Spleen (tissue), 11 donors: ENCODE measurements at regions not wholly inside any gene's neighbourhood (a gene's known extent, or its start where the extent isn't known, plus 50 kb on each side); places are given as distances from the start of the nearest gene placed in this dataset.

Experiments
- DNase-seq: peaks from one replicate; pipeline ENCODE4 v3.0.0-alpha.2; 2020
- H3K27ac ChIP-seq, 8 donors: fragments of 200-600 bp; sonication (generic) in 7 of 8; 1 replicate in 4 of 8; 2 replicates in 4 of 8; pipeline versions ENCODE4 v1.5.0 to v1.8.0; 2016 to 2021; ENCODE audit warnings: inconsistent platforms in 4 of 8, mild to moderate bottlenecking in 4 of 8, moderate library complexity in 1 of 8
- H3K27me3 ChIP-seq, 7 donors: fragments of 200-600 bp; sonication (generic) in 6 of 7; replicated peaks in 1 of 7; 1 replicate in 4 of 7; 2 replicates in 3 of 7; pipeline versions ENCODE4 v1.5.0 to v1.8.0; 2016 to 2021; ENCODE audit warnings: inconsistent platforms in 3 of 7, mild to moderate bottlenecking in 1 of 7
- H3K36me3 ChIP-seq, 6 donors: fragments of 200-600 bp; sonication (generic) in 5 of 6; 1 replicate in 4 of 6; 2 replicates in 2 of 6; pipeline versions ENCODE4 v1.5.0 to v1.8.0; 2016 to 2021; ENCODE audit warnings: inconsistent platforms in 2 of 6
- H3K4me1 ChIP-seq, 6 donors: fragments of 200-600 bp; sonication (generic) in 5 of 6; 1 replicate in 3 of 6; 2 replicates in 3 of 6; pipeline versions ENCODE4 v1.5.0 to v1.8.0; 2016 to 2021; ENCODE audit warnings: inconsistent platforms in 3 of 6
- H3K4me3 ChIP-seq, 8 donors: fragments of 200-600 bp; sonication (generic) in 7 of 8; 1 replicate in 4 of 8; 2 replicates in 4 of 8; pipeline versions ENCODE4 v1.5.0 to v1.8.0; 2016 to 2021; ENCODE audit warnings: inconsistent platforms in 4 of 8, mild to moderate bottlenecking in 4 of 8, moderate library complexity in 2 of 8
- H3K9me3 ChIP-seq, 8 donors: fragments of 200-600 bp; sonication (generic) in 7 of 8; 1 replicate in 4 of 8; 2 replicates in 4 of 8; pipeline versions ENCODE4 v1.5.0 to v1.8.0; 2016 to 2021; ENCODE audit warnings: inconsistent platforms in 4 of 8
- CTCF ChIP-seq, 11 experiments: fragments of 200-600 bp in 7 of 11; fragments of 450-650 bp in 4 of 11; sonication (generic) in 4 of 11; IDR thresholded peaks in 8 of 11; conservative IDR thresholded peaks in 3 of 11; 1 replicate in 7 of 11; 2 replicates in 4 of 11; pipeline versions ENCODE4 v1.4.0 to v1.8.0; 2016 to 2021; ENCODE audit warnings: antibody characterized with exemption in 11 of 11, inconsistent platforms in 4 of 11, mild to moderate bottlenecking in 1 of 11
- POLR2A ChIP-seq, 3 donors: fragments of 450-650 bp; IDR thresholded peaks; one replicate each; pipeline ENCODE4 v1.5.1; 2017; ENCODE audit warnings: antibody characterized with exemption in 3 of 3, mild to moderate bottlenecking in 1 of 3
- POLR2AphosphoS5 ChIP-seq, 3 donors: sonication (generic); formaldehyde crosslinking; IDR thresholded peaks; one replicate each; pipeline ENCODE4 v1.5.1; 2017; ENCODE audit warnings: antibody characterized with exemption in 3 of 3
- WGBS, 5 donors: extraction: QIAGEN DNeasy Blood & Tissue Kit in 3 of 5; methylation state at CpG; one replicate each; pipeline versions ENCODE4 v1.1.5 to v1.1.7; 2013 to 2018; 5-methylcytosine and 5-hydroxymethylcytosine counted together
- intact Hi-C: fragments of 100-400 bp; cut with DNase I; formaldehyde crosslinking; loops from one replicate; pipeline ENCODE4 v1.15.0; 2023; ENCODE audit warnings: low total_unique reads
- donor health status: healthy with polysubstance abuse.
- donor health status: DM: no; HTN: no; CAD: no; lungs with moderate emphysema.
- donor health status: DM: no; HTN: no; CAD: no.
- donor health status: Bipolar disorder and iron deficiency.
- donor health status: healthy.
- donor health status: DM: no; HTN: no; CAD: no.
- donor health status: DM: yes; HTN: yes; CAD: no.

GRCh38 chr5:98111686-98112085 lies 661.8 kb upstream of the RGMB start:
- Histone ChIP-seq H3K9me3 (peaks cover 0 to 18% (median 0%) of the 10 kb centered on the region in 8 donors), H3K27ac (no peak overlapping the region), H3K36me3 (no peaks in the 10 kb centered on the region), H3K27me3 (no peaks in the 10 kb centered on the region), H3K4me3 (no peak overlapping the region), H3K4me1 (no peaks in the 10 kb centered on the region)
- no peak for DNase-seq
- intact Hi-C loops, result no loop called here
- TF ChIP-seq CTCF (IDR thresholded peaks at IDR 0.05 in 8 of 11, conservative IDR thresholded peaks at IDR 0.05 in 3 of 11), result no peak
- TF ChIP-seq POLR2AphosphoS5 (IDR thresholded peaks at IDR 0.05), result no peak
- TF ChIP-seq POLR2A (IDR thresholded peaks at IDR 0.05), result no peak

GRCh38 chr5:98121036-98121936 lies 652.2 kb upstream of the RGMB start:
- H3K4me3 ChIP-seq, result no peak overlapping the region
- no peaks in the 10 kb centered on the region for H3K27me3 ChIP-seq
- H3K4me1 ChIP-seq, result no peaks in the 10 kb centered on the region
- intact Hi-C loops, result no loop called here
- no peaks in the 10 kb centered on the region for H3K36me3 ChIP-seq
- 86 to 96% (median 89%) methylated on average over 9 to 16 of the region's 16 CpGs for WGBS, 5 donors
- TF ChIP-seq POLR2A (IDR thresholded peaks at IDR 0.05), result no peak
- TF ChIP-seq CTCF (IDR thresholded peaks at IDR 0.05 in 8 of 11, conservative IDR thresholded peaks at IDR 0.05 in 3 of 11), result no peak
- TF ChIP-seq POLR2AphosphoS5 (IDR thresholded peaks at IDR 0.05), result no peak
- no peak for DNase-seq
- H3K27ac ChIP-seq, result no peak overlapping the region
- H3K9me3 ChIP-seq, result peaks cover 0 to 3% (median 0%) of the 10 kb centered on the region in 8 donors

DNA sequence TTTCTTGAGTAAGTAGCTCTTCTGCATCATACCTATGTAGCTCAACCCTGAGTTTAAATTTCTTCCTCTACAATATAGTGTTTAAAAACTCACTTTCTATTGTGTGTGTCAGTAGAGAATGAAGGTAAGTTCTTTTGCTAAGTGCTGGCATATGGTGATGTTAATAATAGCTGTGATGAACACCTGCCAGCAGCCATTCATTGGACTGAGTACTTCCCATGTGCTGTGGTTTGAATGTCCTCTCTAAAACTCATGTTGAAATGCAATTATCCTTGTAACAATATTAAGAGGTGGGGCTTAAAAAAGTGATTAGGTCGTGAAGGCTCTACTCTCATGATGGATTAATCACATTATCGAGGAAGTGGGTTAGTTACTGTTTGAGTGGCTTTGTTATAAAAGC lies 645.2 kb upstream of the RGMB start:
- Histone ChIP-seq H3K9me3 (peaks cover 0 to 12% (median 0%) of the 10 kb centered on the region in 8 donors), H3K4me3 (no peak overlapping the region), H3K36me3 (no peaks in the 10 kb centered on the region), H3K27ac (no peak overlapping the region), H3K27me3 (no peaks in the 10 kb centered on the region), H3K4me1 (no peaks in the 10 kb centered on the region)
- TF ChIP-seq POLR2A (IDR thresholded peaks at IDR 0.05) (no peak), CTCF (IDR thresholded peaks at IDR 0.05 in 8 of 11, conservative IDR thresholded peaks at IDR 0.05 in 3 of 11) (no peak), POLR2AphosphoS5 (IDR thresholded peaks at IDR 0.05) (no peak)
- no peak for DNase-seq
- WGBS, 5 donors, result 66 to 71% (median 67%) methylated on average over 2 of the region's 2 CpGs
- intact Hi-C loops, result no loop called here

GRCh38 chr5:98128846-98129245 lies 644.6 kb upstream of the RGMB start:
- intact Hi-C loops, result no loop called here
- peaks cover 0 to 12% (median 0%) of the 10 kb centered on the region in 8 donors for H3K9me3 ChIP-seq
- no peak overlapping the region for H3K27ac ChIP-seq
- no peaks in the 10 kb centered on the region for H3K4me1 ChIP-seq
- H3K27me3 ChIP-seq, result no peaks in the 10 kb centered on the region
- DNase-seq, result no peak
- H3K36me3 ChIP-seq, result no peaks in the 10 kb centered on the region
- WGBS, 5 donors, result 84 to 91% (median 85%) methylated on average over 2 of the region's 2 CpGs
- TF ChIP-seq POLR2AphosphoS5 (IDR thresholded peaks at IDR 0.05), result no peak
- no peak for TF ChIP-seq CTCF (IDR thresholded peaks at IDR 0.05 in 8 of 11, conservative IDR thresholded peaks at IDR 0.05 in 3 of 11)
- TF ChIP-seq POLR2A (IDR thresholded peaks at IDR 0.05), result no peak
- H3K4me3 ChIP-seq, result no peak overlapping the region
